SJCRH30 (cell line): ENCODE measurements at regions not wholly inside any gene's neighbourhood (a gene's known extent, or its start where the extent isn't known, plus 50 kb on each side); places are given as distances from the start of the nearest gene placed in this dataset.

Source experiments
- DNase-seq, 2 experiments: peaks; one replicate each; pipeline ENCODE4 v3.0.0-alpha.2; 2015 to 2020
- H3K27ac ChIP-seq: fragments of 250-450 bp; sonication (Bioruptor Pico); 2 replicates; pipeline ENCODE4 v1.5.1; 2020; ENCODE audit warnings: mild to moderate bottlenecking, moderate library complexity
- H3K27me3 ChIP-seq: fragments of 250-450 bp; sonication (Bioruptor Pico); 2 replicates; pipeline ENCODE4 v1.5.1; 2020; ENCODE audit warnings: mild to moderate bottlenecking, moderate library complexity
- H3K36me3 ChIP-seq: fragments of 250-450 bp; sonication (Bioruptor Pico); 2 replicates; pipeline ENCODE4 v1.5.1; 2020; ENCODE audit warnings: mild to moderate bottlenecking, moderate library complexity
- H3K4me1 ChIP-seq: fragments of 250-450 bp; sonication (Bioruptor Pico); 2 replicates; pipeline ENCODE4 v1.5.1; 2020; ENCODE audit warnings: mild to moderate bottlenecking, moderate library complexity
- H3K4me3 ChIP-seq: fragments of 250-450 bp; sonication (Bioruptor Pico); 2 replicates; pipeline ENCODE4 v1.5.1; 2020; ENCODE audit warnings: mild to moderate bottlenecking, moderate library complexity
- H3K9me3 ChIP-seq: fragments of 250-450 bp; sonication (Bioruptor Pico); replicated peaks from 2 replicates; pipeline ENCODE4 v1.5.1; 2020; ENCODE audit warnings: mild to moderate bottlenecking, moderate library complexity

DNA sequence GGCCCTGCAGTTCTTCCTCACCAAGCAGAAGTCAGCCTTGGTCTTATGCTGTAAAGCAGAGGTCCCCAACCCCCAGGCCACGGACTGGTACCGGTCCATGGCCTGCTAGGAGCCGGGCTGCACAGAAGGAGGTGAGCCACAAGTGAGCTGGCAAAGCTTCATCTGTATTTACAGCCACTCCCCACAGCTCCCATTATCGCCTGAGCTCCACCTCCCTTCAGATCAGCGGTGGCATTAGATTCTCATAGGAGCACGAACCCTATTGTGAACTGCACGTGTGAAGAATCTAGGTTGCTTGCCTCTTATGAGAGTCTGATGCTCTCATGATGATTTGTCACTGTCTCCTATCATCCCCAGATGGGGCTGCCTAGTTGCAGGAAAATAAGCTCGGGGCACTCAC lies 87.6 kb upstream of the NEBL start:
- no peaks in the 10 kb centered on the region for H3K36me3 ChIP-seq
- no peak for DNase-seq
- H3K4me3 ChIP-seq, result no peak overlapping the region
- H3K27ac ChIP-seq, result no peak overlapping the region
- H3K27me3 ChIP-seq, result no peaks in the 10 kb centered on the region
- no peaks in the 10 kb centered on the region for H3K9me3 ChIP-seq
- H3K4me1 ChIP-seq, result no peaks in the 10 kb centered on the region

DNA sequence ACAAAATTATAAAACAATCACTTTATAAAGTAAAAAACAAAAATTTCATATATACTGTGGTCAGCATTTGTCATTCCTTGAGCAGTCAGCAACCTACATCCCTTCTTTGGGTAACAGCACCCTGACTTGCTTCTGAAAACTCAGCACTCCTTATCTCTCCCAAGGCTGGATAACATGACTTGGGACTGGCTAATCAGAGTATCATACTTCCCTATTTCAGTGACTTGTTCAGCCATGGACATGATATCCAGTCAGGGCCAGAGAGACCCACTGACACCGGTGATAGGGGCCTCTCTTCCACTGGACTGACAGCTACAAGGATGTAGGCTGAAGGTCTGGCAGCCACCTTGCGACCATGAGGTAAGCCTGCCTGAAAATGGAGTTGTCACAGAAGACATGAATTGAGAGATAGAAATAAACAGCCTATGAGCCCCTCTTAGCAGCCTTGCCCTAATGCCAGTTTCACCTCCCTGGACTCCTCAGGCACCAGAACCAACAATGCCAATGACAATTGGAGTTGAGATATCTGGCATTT lies 84.4 kb upstream of the NEBL start:
- no peak overlapping the region for H3K4me3 ChIP-seq
- DNase-seq, result no peak
- no peaks in the 10 kb centered on the region for H3K4me1 ChIP-seq
- no peaks in the 10 kb centered on the region for H3K36me3 ChIP-seq
- no peaks in the 10 kb centered on the region for H3K27me3 ChIP-seq
- no peaks in the 10 kb centered on the region for H3K9me3 ChIP-seq
- H3K27ac ChIP-seq, result no peak overlapping the region

DNA sequence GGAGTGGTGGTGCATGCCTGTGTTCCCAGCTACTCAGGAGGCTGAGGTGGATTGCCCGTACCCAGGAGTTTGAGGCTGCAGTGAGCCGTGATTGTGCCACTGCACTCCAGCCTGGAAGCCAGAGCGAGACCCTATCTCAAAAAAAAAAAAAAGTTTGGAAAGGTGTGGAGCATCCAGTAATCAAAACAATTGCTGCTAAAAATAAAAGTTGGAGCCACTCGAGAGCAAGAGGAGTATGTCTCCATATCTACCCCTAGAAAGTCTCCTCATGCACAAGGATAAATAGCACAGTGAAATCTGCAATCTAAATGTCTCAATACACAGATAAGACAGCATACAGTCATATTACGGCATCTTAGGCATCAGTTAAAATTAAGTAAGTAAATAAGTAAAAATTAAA lies 81.5 kb upstream of the NEBL start:
- Histone ChIP-seq H3K4me1 (no peaks in the 10 kb centered on the region), H3K9me3 (no peaks in the 10 kb centered on the region), H3K27ac (no peak overlapping the region), H3K4me3 (no peak overlapping the region), H3K36me3 (no peaks in the 10 kb centered on the region), H3K27me3 (no peaks in the 10 kb centered on the region)
- no peak for DNase-seq

DNA sequence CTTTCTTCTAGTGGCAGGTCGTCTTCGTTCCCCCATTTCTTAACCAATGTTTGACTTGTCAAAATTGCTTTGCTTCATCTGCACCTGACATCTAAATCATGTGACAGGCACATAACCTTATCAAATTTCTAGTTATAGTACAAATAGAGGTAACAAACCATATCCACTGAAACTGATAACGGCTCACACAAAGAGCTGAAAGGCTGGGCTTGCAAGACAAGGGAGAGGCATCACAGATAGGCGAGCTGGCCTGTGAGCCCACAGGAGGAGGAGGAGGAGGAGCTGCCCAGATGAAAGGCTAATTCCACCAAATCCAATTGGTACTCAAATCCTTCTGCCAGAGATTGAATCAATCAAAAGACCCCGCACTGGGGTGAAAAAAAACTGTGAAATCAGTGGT lies 80.2 kb upstream of the NEBL start:
- no peaks in the 10 kb centered on the region for H3K9me3 ChIP-seq
- no peak for DNase-seq
- no peak overlapping the region for H3K27ac ChIP-seq
- H3K27me3 ChIP-seq, result no peaks in the 10 kb centered on the region
- no peak overlapping the region for H3K4me3 ChIP-seq
- no peaks in the 10 kb centered on the region for H3K36me3 ChIP-seq
- no peaks in the 10 kb centered on the region for H3K4me1 ChIP-seq

DNA sequence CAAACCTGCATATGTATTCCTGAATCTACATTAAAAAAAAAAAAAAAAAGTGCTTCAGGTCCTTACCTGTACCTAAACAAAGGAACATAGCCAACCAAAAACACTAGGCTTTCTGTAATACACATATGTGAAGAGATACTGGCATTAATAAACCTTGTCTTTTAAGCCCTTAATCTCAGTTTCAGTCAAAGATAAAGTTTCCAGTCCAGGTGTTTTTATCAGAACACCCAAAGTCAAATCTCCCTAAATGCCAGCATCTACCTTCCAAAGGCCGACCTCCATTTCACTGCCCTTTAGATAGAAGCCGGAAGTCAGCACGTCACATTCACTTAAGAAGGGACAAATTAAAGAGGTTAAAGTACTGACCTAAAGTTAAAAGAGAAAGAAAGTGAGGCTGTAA lies 79.8 kb upstream of the NEBL start:
- Histone ChIP-seq H3K27ac (no peak overlapping the region), H3K36me3 (no peaks in the 10 kb centered on the region), H3K4me1 (no peaks in the 10 kb centered on the region), H3K9me3 (no peaks in the 10 kb centered on the region), H3K27me3 (no peaks in the 10 kb centered on the region), H3K4me3 (no peak overlapping the region)
- no peak for DNase-seq

DNA sequence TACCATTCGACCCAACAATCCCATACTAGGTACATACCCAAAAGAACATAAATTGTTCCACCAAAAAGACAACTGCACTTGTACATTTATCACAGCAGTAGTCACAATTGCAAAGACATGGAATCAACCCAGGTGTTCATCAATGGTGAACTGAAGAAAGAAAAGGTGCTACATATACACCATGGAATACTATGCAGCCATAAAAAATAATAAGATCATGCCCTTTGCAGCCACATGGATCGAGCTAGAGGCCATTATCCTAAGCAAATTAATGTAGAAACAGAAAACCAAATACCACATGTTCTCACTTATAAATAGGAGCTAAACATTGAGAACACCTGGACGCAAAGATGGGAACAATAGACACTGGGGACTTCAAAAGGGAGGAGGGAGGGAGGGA lies 79.3 kb upstream of the NEBL start:
- Histone ChIP-seq H3K4me3 (no peak overlapping the region), H3K27me3 (no peaks in the 10 kb centered on the region), H3K36me3 (no peaks in the 10 kb centered on the region), H3K4me1 (no peaks in the 10 kb centered on the region), H3K9me3 (no peaks in the 10 kb centered on the region), H3K27ac (no peak overlapping the region)
- DNase-seq, result no peak

DNA sequence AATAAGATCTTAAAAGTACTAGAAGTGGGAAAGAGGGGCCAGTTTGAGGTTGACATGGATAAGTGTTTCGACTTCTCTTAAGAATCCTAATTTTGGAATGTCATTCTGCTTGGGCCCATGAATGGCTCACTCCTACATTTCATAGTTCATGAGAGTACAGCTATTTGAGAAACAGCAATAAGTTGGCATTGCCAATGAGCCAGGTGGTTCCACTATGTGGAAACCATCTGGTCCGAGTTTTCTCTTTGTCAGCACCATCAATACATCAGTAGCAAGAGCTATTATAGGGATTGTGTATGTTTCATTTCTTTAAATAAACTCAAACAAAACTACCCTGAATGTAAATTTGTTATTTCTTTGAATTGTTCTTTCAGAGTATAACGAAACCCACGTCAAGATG lies 78.1 kb upstream of the NEBL start:
- no peaks in the 10 kb centered on the region for H3K36me3 ChIP-seq
- H3K4me1 ChIP-seq, result no peaks in the 10 kb centered on the region
- no peaks in the 10 kb centered on the region for H3K27me3 ChIP-seq
- DNase-seq, result no peak
- H3K9me3 ChIP-seq, result no peaks in the 10 kb centered on the region
- no peak overlapping the region for H3K4me3 ChIP-seq
- H3K27ac ChIP-seq, result no peak overlapping the region

DNA sequence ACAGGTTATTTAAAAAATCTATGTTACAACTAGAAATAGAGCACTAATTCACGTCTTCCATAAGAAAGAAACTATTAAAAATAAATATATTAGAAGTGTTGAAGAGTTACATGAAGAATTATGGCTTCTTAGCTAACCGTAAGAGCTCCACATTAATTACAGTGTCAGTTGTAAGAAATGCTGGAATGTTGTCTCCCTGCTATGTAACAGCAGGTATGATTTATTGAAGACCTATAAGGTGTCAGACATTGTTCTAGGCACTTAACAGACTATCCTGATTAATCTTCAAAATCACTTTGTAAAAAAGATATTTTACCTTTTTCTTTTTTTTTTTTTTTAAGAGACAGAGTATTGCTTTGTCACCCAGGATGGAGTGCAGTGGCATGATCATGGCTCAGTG lies 75.8 kb upstream of the NEBL start:
- Histone ChIP-seq H3K9me3 (no peaks in the 10 kb centered on the region), H3K4me1 (no peaks in the 10 kb centered on the region), H3K4me3 (no peak overlapping the region), H3K36me3 (no peaks in the 10 kb centered on the region), H3K27me3 (no peaks in the 10 kb centered on the region), H3K27ac (no peak overlapping the region)
- DNase-seq, result no peak

DNA sequence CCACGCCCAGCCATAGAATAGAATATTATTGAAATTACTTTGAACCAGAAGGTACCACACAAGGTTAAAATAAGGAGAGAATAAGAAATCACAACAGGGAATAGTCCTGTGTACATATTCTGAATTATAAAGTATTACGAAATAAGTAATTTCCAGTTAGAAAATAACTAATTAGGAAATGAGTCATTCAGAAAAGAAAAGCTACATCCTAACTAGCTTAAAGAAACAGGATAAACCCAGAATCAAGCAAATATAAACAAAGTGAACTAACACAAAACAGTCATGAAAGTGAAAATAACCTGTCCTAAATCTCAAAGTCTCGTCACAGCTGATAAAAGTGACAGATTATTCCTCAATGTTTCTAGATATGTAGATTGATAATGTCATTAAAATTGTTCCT lies 74.8 kb upstream of the NEBL start:
- no peak for DNase-seq
- H3K9me3 ChIP-seq, result no peaks in the 10 kb centered on the region
- no peaks in the 10 kb centered on the region for H3K36me3 ChIP-seq
- no peak overlapping the region for H3K4me3 ChIP-seq
- no peaks in the 10 kb centered on the region for H3K4me1 ChIP-seq
- H3K27me3 ChIP-seq, result no peaks in the 10 kb centered on the region
- no peak overlapping the region for H3K27ac ChIP-seq

DNA sequence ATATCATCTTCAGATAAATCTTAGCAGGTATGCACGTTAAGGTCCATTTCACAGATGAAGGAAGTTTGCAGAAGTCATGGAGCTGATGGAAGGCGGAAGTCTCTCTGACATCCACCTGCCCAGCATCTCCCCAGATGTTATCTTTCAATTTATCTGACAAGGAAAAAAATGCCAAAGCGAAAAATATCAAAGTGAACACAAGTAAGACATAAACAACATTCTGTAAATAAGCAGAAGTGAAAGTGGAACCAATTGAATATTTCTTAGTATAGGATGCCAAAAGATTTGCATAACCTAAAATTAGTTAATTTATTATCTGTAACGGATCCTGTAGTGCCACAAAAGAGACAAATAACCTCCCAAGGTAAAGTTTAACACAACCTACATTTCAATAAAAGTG lies 73.6 kb upstream of the NEBL start:
- H3K27me3 ChIP-seq, result no peaks in the 10 kb centered on the region
- no peak for DNase-seq
- H3K36me3 ChIP-seq, result no peaks in the 10 kb centered on the region
- H3K9me3 ChIP-seq, result no peaks in the 10 kb centered on the region
- no peak overlapping the region for H3K4me3 ChIP-seq
- H3K27ac ChIP-seq, result no peak overlapping the region
- no peaks in the 10 kb centered on the region for H3K4me1 ChIP-seq

DNA sequence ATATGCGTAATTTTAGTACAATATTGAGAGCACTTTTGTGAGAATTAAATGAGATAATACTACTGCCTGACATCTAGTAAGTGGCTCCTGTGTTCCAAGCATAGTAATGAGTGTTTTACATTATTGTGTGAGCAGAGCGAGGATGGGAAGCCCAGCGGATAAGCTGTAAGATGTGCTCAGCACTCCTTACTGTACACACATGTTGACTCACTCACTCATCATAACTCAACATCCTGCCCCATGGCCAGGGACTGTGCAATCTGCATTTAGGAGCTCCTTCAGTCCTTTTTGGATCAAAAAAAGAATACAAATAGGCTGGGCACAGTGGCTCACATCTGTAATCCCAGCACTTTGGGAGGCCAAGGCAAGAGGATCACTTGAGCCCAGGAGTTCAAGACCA lies 72.9 kb upstream of the NEBL start:
- Histone ChIP-seq H3K36me3 (no peaks in the 10 kb centered on the region), H3K9me3 (no peaks in the 10 kb centered on the region), H3K27ac (no peak overlapping the region), H3K4me1 (no peaks in the 10 kb centered on the region), H3K27me3 (no peaks in the 10 kb centered on the region), H3K4me3 (no peak overlapping the region)
- DNase-seq, result no peak

DNA sequence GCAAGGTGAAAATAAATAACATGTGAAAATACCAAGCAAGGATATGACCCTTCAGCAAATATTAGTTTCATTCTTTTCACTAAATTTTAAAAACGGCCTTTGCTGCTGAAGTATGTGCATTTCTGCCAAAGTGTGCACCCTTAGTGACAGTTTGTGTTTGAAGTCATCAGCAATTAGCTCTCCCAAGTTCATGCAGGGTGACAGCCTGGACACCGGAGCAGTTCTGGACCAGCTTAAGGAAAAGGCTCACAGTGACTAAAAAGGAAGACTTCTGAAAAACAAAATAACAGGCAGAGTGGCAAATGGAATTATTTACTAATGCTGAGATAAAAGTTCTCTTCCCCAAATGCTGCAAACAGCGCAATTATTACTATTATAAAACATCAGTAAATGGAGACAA lies 69.3 kb upstream of the NEBL start:
- H3K4me3 ChIP-seq, result no peak overlapping the region
- DNase-seq, result no peak
- no peaks in the 10 kb centered on the region for H3K9me3 ChIP-seq
- H3K27me3 ChIP-seq, result no peaks in the 10 kb centered on the region
- no peak overlapping the region for H3K27ac ChIP-seq
- H3K4me1 ChIP-seq, result no peaks in the 10 kb centered on the region
- H3K36me3 ChIP-seq, result no peaks in the 10 kb centered on the region

DNA sequence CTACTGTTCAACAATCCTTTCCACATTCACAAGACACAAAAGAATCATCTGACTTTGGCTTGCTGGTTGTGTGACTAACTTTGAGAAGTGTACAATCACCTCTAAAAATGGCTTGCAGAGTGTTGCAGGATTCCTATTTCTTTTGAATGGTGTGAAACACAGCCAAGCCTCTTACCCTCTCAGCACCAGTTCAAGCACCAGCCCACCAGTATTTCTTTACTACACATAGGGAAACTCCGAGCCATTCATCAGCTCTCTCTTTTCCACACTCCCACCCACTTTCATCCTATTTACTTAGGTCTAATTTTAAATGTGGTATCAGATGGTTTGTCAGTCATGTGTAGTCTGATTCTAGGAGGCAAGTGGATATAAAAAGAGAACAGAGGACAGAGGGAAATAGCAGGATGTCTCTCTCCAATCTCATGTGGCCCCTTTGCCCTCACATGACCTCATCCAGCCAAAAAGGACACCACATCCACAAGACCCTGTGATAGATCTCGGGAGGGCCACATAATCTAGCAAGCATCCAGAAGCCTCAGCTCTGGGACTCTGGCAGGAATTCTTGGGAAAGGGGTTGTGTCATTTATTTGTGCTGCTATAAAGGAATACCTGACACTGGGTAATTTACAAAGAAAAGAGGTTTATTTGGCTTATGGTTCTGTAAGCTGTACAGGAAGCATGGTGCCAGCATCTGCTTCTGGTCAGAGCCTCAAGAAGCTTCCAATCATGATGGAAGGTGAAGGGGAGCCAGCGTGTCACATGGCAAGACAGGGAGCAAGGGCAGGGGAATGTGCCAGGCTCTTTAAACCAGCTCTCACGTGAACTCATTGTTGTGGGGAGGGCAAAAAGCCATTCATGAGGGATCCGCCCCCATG lies 66.8 kb upstream of the NEBL start:
- no peak for DNase-seq
- H3K27ac ChIP-seq, result no peak overlapping the region

DNA sequence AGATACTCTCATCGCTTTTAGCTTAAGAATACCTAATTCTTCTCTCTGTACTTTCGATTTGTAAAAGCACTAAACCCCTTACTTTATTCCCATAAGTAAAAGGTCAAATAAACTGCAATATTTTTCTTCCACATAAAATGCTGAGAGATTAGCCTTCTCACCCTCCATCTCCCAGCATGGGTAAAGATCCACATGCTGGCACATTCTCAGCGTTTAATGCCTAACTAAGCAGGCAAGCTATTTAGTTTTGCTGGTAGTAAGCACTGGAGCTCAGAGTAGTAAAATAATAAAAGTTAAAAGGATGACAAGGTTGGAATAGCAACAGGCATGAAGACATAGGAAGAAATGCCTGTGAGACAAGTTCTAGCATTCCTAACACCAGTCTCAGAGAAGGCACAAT lies 65.9 kb upstream of the NEBL start:
- Histone ChIP-seq H3K27me3 (no peaks in the 10 kb centered on the region), H3K36me3 (no peaks in the 10 kb centered on the region), H3K4me1 (no peaks in the 10 kb centered on the region), H3K27ac (no peak overlapping the region), H3K9me3 (no peaks in the 10 kb centered on the region), H3K4me3 (no peak overlapping the region)
- DNase-seq, result no peak

More for the DNA sequence above, 66.8 kb upstream of the NEBL start:
- H3K4me3 ChIP-seq, result no peak overlapping the region
- no peaks in the 10 kb centered on the region for H3K9me3 ChIP-seq
- H3K36me3 ChIP-seq, result no peaks in the 10 kb centered on the region
- no peaks in the 10 kb centered on the region for H3K27me3 ChIP-seq
- H3K4me1 ChIP-seq, result no peaks in the 10 kb centered on the region

DNA sequence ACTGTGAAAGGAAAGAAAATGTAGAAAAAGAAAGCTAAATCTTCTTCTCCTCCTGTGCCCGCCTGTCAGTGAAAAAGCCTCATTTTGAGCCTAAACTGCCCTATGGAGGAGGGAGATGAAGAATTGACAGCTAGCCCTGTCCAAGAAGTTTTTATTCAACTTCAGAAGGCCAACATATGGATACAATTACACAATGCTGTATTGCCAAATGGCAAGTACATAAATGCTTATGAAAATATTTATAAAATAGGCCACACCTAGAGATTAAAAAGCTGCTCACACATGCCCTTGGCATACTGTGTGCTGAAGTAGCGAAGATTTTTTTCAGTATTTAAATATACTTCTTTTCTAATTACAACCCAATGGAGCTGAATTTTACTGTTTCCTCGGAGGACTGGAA lies 65.1 kb upstream of the NEBL start:
- Histone ChIP-seq H3K27ac (no peak overlapping the region), H3K9me3 (no peaks in the 10 kb centered on the region), H3K36me3 (no peaks in the 10 kb centered on the region), H3K27me3 (no peaks in the 10 kb centered on the region), H3K4me1 (no peaks in the 10 kb centered on the region), H3K4me3 (no peak overlapping the region)
- no peak for DNase-seq

DNA sequence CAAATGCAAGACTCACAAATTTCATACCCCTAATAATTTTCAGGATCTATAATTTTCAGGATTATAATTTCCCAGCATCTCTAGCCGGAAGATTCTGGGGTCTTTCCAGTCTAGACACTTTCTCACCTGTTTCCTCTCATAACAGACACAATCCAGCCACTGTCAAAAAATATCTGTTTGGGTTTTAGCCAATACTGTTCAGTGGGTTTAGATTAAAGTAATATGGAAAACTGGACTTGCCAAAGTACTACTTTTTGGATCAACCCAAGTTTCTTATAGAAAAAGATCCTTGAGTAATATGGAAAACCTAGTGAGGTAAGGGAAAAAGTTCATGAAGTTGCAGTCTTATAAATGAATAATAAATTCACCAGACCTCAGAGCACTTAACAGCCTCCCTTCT lies 62.1 kb upstream of the NEBL start:
- Histone ChIP-seq H3K27ac (no peak overlapping the region), H3K4me3 (no peak overlapping the region), H3K27me3 (no peaks in the 10 kb centered on the region), H3K36me3 (no peaks in the 10 kb centered on the region), H3K4me1 (no peaks in the 10 kb centered on the region), H3K9me3 (no peaks in the 10 kb centered on the region)
- no peak for DNase-seq
